ENCODE measurements at regions not wholly inside any gene's neighbourhood (a gene's known extent, or its start where the extent isn't known, plus 50 kb on each side); places are given as distances from the start of the nearest gene placed in this dataset.
A peak's percentile ranks its signal among the peaks of the same experiment; 100 is the strongest.

- TF ChIP-seq CTCF (IDR thresholded peaks at IDR 0.05; ENCODE audit: borderline replicate concordance, extremely low read depth, low read length, poor library complexity, severe bottlenecking) (peak; percentile 89), EZH2 (IDR thresholded peaks at IDR 0.05; ENCODE audit: borderline replicate concordance, low read depth, low read length, severe bottlenecking) (no peak)
These were observed 325.8 kb upstream of the DIO3 start for GRCh38 chr14:101235335-101236103.
